GM12892 (cell line): ENCODE measurements at regions not wholly inside any gene's neighbourhood (a gene's known extent, or its start where the extent isn't known, plus 50 kb on each side); places are given as distances from the start of the nearest gene placed in this dataset.

ENCODE experiments used
- POLR2A ChIP-seq: IDR thresholded peaks from 2 replicates; pipeline ENCODE4 v1.6.1; 2011; ENCODE audit warnings: low read depth, low read length, control low read depth
- POLR2AphosphoS5 ChIP-seq: IDR thresholded peaks from 2 replicates; pipeline ENCODE4 v1.6.1; 2011; ENCODE audit warnings: low read depth, low read length, control low read depth
- TAF1 ChIP-seq: IDR thresholded peaks from 2 replicates; pipeline ENCODE4 v1.6.1; 2011; ENCODE audit warnings: low read depth, mild to moderate bottlenecking, control low read depth, low read length, borderline replicate concordance

GRCh38 chr14:44383636-44384035, 123.4 kb downstream of the FSCB start:
- TF ChIP-seq POLR2A (no peak), TAF1 (no peak), POLR2AphosphoS5 (no peak)
